SKM-1 treated with dmso at 0.1 percent for 144 hours (cell line): ENCODE measurements at regions not wholly inside any gene's neighbourhood (a gene's known extent, or its start where the extent isn't known, plus 50 kb on each side); places are given as distances from the start of the nearest gene placed in this dataset.

Experiments
- DNase-seq: peaks from one replicate; lab custom pipeline; 2025; ENCODE audit not compliant: unreplicated experiment; lab: John Stamatoyannopoulos, UW

DNA sequence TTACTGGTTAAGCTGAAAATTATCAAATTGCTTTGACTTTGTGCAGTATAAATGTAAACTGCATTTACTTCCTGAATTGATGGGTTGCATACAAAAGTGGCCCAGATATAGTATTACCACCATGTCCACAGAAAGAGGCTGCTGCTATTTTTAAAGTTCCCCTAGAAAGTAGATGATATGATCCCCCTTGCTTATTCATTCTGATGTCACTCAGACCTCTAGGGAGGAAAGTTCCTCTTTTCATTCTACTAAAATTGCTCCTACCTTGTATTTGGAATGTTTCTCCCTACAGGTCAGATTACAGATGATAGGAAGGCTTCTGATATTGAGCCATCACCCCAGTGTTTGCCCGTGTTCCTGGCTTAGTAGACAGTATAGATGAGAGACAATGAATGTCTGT lies 247.6 kb upstream of the TNP1 start:
- DNase-seq: no peak

DNA sequence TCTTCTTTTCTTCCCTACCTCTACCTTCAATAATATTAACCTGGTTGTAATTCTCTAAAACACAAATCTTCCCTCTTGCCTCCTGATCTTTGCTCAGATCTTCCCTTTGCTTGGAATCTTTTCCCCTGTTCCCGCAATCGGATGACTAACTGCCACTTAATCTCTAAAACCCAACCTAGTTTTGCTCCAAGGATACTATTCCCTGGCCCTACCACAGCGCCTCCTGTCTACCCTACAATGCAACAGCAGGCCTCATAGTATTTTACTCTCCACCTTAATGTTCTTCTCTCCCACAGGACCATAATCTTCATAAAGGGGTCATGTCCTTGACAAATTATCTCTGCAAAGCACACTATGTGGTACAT lies 246.8 kb upstream of the TNP1 start:
- no peak for DNase-seq

DNA sequence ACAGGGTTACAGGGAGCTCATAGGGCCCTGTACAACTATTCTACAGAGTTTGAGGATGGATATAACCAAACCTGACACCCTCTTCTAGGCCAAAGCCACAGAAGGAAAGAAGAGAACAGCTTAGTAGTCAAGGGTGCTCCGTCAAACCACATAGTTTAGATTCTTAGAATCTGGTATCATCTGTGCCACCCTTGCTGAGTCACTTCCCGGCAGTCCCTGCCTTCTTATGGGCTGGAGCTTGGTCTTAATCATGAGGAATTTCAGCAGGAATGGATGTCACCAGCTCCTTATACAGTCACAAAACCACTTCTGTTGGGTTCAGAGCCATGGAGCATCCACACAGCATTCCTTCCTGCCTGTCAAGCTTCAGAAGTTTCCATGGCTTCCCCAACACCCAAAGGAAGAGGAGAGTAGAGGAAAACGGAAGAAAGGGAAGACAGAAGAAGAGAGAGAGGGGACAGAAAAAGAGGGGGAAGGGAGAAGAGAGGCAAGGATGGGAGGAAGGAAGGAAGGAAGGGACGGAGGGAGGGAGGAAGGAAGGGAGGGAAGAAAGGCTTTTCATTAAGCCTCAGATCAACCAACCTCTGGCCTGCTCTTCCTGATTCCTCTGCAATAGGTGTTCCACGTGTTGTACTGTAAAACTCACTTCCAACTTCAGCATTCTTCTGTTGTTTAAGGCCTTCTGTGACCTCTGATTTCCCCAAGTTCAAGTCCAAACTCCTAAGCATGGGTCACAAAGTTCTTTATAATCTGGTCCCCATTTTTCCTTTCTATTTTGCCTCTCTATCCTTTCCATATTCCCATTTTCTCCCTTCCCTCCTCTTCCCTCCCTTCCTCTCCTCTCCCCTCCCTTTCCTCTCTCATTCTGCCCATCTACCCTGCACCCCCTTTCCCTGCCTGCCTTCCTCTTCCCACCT lies 246.1 kb upstream of the TNP1 start:
- DNase-seq: no peak

DNA sequence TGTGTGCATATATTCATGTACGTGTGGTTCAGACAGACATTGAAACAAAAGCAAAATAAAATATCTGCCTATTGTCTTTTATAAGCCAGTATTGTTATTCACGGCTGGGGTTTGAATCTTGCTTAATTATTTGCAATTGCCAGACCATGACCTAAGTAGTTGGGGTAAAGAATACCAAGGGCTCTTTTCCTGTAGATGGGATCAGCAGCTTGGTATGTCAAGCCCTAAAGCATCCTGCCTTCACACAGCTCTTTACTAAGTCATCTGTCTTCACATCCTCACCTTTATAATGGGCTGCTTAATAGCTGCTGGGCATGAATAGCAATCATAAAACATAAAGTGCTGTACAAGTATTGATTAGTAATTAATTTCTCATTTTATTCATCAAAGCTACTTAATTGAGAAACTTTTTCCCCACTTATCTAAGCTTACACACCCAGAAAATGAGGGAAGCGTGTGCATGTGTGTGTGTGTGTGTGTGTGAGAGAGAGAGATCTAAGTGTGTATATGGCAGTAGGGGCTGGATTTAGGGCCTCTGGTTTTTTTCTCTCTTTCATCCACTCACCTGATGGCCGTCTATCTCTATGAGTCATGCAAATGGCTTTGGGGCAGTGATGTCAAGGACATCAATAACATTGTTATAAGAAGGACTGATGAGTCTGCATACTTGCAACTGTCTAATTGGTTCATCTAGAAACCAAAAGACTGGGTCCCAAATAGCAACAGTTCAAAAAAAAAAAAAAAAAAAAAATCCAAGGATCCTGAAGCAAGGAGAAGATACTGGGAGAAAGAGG lies 244.1 kb upstream of the TNP1 start:
- DNase-seq: no peak

DNA sequence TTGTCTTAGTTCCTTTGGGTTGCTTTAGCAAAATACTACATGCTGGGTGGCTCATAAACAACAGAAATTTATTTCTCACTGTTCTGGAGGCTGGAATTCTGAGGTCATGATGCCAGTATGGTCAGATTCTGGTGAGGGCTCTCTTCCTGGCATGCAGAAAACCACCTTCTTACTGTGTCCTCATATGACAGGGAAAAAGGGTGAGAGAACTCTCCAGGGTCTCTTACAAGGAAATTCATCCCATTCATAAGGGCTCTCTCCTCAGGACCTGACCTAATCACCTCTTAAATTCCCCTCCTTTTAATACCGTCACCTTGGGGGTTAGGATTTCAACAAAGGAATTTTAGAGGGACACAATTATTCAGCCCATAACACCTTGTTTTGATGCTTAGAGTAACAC lies 243.1 kb upstream of the TNP1 start:
- DNase-seq: no peak

DNA sequence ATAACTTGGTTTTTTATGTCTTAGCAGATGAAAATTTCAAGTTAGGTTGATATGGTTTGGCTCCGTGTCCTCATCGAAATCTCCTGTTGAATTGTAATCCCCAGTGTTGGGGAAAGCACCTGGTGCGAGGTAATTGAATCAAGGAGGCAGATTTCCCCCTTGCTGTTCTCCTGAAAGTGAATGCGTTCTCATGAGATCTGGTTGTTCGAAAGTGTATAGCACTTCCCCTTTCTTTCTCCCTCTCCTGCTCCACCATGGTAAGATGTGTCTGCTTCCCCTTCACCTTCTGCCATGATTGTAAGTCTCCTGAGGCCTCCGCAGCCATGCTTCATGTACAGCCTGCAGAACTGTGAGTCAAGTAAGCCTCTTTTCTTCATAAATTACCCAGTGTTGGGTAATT lies 242.1 kb upstream of the TNP1 start:
- DNase-seq: no peak

DNA sequence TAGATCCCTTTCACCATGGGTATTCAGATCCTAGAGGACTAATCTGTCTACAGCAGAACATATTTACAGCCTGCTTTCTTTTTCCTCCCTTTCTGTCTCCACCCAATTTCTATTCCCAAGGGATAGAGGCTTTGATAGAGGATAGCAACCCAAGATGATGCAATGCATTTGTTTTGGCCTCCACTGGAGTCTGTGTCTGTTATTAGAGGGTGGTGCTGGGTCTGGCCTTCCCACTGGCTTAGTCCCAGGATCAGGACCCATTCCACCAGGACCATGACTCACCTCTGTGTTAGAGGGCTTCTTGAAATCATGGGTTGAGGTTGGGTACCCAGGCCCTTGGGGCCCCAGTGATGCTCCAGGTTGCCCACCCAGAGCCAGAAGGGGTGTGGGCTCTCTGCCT lies 239.7 kb upstream of the TNP1 start:
- DNase-seq: no peak

DNA sequence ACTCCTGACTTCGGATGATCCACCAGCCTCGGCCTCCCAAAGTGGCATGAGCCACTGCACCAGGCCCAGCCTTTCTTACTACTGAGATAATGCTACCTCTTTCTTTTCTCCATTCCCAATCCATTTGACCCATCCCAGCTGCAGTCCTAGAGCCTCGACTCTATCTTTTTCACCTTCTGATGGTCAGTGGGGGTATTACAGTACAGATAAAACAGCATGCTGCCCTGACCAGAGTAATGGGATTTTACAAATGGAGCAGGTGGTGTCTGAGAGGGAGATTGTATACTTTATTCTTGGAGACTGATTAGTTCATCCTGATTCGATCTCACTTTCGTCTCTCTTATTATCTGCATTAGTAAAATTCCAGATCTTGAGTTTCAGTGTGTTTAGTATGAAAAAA lies 238.6 kb upstream of the TNP1 start:
- no peak for DNase-seq

DNA sequence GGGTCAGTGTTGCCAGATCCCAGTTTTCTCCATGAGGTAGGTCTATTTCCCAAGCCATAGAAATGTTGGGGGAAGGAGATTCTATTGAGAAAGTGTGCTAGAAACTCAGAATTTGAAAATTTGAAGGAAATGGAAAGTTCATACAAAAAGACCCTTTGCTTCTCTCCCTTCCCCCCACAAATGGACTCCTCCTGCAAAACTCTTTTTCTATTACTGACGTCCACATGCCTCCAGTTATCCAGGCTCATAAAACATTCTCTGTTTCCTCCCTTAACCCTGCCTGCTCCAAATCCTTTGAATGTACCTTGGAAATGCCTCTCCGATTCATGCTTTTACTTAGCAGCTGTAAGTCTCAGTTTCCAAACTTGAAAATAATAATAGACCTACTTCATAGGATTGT lies 237.5 kb upstream of the TNP1 start:
- DNase-seq: no peak

DNA sequence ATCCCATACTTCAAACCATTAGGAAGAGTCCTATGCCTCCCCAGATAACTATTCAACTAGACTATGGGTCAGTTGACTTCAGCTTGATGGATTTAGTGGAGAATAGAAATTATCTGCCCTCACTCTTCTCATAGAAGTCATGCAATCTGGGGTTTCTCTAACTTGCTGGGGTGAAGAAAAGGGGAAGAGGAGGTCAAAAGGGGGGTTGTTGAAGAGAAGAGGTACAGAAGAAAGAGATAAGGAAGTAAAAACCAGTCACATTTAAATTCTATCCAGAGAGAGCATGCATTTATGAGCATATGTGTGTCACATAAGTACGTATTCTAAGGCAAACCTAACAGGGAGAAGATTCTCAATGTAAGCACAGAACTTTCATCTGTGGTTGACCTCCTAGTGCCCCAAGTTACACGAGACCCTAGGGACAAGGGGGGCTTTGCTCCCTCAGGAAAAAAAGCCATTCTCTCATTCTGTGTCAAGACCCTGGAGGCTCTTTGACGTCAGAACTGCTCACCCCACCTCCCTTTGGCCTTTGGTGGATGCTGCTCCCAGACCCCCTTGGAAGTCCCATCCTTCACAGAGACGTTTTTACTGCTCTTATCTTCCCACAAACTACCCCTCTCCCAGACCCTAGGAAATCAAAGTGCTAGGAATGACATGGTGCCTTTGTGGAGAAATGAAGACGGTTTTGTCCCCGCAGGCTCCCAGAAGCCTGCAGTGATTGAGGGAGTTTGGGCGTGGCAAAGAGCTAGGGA lies 236.8 kb upstream of the TNP1 start:
- DNase-seq: no peak

DNA sequence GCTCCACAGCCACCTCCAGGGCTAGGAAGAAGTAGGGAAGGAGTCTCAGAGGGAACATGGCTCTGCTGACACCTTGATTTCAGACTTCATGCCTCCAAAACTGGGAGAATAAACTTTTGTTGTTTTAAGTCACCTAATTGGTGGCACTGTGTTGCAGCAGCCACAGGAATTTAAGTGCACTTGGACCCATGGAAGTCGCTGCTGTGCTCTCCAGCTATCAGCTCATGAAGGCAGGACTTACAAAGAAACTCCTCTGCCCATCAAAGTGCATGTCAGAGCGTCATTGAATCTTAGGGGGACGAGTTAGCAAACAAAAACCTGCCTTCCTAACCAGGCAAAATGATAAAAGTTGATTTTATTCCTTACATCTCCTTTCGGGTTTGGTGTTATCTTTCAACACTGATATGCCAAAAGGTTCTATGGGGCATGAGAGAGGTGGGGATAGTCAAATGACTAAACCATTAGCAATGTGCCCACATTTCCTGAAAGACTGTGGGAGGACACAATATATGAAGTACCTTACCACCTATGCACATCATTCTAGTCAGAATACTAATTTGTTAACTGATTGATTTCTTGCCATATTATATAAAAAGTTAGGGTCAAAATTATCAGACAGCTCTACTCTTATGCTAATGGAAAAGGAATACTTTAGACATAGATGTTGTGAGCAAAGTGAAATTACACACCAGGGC lies 235.8 kb upstream of the TNP1 start:
- DNase-seq: no peak

DNA sequence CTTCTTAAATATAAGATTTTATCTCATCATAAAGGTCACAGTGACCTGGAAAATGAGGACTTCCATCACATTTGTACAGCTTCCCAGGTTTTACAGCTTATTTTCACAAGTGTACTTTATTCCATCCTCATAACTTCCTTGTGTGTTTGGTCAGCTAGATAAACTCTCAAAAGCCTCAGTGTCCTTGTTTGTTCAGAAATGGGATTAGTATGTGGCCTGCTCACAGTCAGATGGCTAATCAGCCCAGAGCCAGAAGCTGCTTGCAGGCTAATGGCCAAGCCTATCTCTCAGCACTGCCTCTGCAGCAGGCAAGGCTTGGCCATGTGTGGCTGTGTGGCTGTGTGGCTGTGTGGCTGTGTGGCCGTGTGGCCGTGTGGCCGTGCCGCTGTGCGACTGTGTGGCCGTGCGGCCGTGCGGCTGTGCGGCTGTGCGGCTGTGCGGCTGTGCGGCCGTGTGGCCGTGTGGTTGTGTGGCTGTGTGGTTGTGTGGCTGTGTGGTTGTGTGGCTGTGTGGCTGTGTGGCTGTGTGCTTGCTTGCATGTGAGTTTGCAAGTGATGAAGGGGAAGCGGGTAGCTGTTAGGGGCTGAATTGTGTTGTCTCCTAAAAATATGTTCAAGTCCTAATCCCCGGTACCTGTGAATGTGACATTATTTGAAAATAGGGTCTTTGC lies 233.0 kb upstream of the TNP1 start:
- DNase-seq: no peak

DNA sequence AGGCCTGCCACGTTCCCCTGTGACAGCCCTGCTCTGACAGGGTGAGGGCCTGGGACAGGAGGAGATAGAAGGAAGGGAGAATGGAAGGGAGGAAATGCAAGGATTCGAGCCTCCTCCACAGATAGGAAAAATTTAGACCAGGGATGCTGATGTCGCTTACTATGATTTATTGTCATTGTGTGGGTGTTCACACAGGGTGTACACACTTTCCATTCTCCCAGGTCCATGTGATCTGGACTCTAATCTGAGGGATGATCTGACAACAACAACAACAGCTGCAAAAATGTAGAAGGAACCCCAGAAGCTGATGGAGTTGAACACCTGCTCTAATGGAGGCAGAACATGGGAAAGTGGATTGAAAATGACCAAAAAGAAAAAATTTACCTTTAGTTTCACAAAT lies 231.7 kb upstream of the TNP1 start:
- no peak for DNase-seq

DNA sequence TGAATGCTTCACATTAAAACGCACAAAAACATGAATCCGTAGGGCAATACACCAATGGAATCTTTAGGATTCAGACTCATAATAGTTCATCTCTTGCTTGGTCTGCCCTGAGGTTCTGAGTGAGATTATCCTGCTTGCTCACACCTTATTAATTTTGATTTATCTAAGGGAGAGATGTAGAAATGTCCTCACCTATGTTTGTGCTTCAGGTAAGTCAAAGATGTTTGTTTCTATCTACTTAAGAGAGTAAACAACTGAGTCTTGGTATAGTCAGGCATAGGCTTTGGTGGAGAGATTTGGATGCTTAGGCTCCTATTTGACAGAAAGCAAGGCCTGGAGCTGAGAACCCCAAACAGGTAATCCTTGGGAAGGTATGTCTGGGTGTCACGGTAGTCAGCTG lies 231.0 kb upstream of the TNP1 start:
- no peak for DNase-seq

DNA sequence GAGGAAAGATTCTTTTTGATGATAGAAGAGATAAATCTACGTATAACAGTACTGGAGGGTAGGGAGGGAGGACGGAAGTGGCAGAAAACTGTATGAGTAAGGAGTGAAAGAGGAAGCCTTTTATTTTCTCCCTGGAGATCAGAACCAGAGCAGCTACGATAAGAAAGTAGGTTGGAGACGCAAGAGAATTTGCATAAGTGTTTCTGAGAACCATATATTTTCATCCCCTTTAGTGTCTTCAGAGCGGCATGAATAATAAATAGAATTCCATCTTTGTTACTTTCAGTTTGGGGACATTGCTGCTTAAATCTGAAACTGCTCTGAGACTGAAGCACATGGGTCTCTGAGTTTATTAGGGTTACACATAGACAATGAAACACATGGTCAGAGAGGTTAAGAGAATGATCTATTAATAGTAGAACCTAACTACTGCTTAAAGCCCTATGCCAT lies 230.2 kb upstream of the TNP1 start:
- DNase-seq: peak; percentile 61

DNA sequence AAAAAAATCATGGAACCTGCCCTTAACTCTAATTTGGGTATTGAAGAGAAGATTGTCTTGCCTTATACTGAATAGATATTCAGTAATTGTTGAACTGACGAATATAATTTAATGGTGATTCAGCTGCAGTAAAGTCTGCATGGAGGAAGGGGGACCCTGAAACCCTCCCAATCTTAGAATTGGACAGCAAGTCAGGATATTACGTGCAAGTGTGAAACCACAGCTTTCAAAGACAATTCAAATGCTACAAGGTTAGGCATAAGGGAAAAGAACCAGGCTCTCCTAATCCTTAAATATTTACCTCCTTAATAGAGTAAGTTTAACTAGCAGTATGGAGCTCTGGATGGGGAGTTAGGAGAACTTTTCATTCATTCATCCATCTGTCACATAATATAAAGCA lies 226.9 kb upstream of the TNP1 start:
- DNase-seq: no peak

DNA sequence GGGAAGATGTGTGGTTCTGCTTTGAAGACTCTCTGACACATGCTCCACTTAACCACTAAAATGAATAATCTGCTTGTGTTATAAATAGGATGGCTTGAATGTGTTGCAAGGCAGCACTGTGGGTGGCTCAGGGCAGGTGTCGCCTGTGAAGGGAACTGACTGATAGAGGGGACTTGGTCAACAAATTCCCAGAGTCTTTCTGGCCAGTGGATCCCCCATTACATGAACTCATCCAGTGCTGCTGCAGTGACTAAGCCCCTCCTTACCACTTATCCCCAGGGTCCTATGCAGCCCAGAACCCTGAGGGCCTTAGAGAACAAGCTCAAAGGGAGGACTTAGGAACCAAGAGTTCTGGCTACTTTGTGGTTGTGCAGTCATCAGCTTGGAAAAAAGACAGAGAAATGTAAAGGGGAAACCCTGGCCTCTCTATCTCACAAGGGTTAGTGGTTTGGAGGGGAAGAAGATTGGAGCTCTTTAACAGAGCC lies 226.2 kb upstream of the TNP1 start:
- DNase-seq: peak; percentile 58

DNA sequence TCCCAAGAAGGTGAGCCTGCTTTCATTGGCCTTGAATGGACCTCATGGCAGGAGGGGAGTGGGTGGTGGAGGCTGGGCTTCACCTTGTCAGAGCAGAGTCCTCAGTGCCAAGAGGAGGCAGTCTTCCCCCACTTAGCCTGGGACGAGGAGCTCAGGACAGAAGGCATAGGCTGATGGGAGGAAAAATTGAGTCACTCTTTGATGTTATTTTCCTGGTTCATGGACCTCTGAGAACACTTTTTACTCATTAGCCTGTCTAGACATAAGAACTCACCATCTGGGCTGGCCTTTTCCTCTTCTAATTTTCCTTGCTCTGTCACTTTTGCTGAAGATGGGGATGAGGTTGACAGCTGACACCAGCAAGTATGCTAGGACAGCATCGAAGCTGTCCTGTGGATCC lies 225.7 kb upstream of the TNP1 start:
- DNase-seq: no peak

DNA sequence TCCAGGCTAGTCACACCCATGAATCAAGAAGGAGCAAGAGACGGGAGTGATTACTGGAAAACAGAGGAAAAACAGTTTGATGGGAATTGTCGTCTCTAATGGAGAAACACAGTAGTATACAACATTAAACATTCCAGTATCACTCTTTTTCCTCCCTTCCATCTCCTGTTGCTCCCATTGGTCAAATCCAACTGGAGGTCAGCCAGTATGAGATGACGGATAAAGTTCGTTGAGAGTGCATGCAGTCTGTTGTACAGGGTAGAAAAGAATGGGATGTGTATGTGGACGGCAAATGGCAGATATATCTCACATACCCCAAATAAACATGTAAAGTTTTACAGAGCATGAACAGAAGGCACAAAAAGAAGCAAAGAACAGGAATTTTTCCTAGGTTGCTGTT lies 221.9 kb upstream of the TNP1 start:
- DNase-seq: no peak

DNA sequence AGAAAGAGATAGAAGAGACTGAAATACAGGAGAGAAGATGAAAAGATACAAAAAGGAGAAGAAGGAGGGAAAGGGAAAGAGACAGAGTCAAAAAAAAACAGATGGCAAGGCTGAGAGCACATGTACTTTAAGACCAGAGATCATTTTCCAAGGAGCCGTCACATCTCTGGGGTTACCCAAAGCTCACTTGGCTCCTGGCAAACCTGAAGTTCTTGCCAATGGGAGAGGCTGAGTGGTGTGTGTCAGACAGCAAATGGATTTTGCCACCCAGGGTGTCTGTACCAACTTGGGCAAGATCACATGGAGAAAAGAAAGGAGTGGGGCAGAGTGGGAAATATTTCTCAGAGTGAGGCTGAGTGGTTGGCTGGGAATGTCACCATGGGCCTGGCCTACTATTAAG lies 219.3 kb upstream of the TNP1 start:
- no peak for DNase-seq
